ENCODE measurements at regions not wholly inside any gene's neighbourhood (a gene's known extent, or its start where the extent isn't known, plus 50 kb on each side); places are given as distances from the start of the nearest gene placed in this dataset.
A peak's percentile ranks its signal among the peaks of the same experiment; 100 is the strongest.

DNA sequence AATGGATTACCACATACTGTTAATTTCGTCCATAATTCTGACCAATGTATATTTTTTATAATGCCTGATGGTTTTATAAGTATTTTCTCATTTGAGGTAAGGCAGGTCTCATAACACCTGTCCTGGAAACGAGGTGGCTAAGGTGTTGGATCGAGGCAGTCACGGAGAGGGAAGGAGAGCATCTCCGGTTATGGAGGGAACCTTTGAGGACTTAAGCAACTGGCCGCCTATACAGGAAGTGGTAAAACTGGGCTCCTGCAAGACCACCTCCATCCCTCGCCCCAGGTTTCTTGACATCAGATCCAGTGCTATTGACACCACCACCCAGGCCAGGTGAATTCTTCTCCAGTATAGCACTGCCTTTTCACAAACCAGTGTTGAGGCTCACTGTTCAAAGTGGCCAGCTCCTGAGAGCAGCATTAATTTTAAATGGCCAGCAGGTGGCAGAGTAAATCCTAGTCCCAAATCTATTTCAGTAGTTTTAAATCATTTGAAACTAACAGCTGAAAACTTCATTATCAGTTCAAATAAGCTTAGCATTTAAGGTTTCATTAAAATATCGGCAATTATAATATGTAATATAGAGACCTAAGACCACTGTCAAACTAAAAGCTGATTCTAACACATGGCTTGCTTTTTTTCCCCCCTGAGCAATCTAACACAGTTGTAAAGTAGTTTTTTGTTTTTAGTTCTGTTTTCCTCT lies 100.8 kb downstream of the PPM1A start:
- in situ Hi-C loops (cut with HindIII; ENCODE audit: low pct_unique_long_range_greater_than_20kb, low sequenced_read_pairs), result no loop called here
- peak; percentile 61 for DNase-seq (ENCODE audit: low read depth, low spot score)

DNA sequence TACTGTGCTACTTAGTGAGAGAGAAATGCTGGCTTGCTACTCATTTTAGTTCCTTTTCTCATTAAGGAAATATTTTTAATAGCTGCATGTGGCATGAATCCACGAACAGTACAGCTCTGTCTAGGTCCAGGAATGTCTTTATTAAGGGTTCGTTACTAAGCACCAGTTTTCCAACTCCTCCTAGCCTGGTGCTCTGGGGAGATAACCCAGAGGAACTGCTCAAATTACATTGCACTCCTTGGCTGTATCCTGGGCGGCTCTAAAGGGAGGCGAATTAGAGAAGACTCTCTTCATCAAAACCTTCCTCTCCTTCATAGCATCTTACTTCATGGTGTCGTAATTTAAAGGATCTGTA lies 101.3 kb downstream of the PPM1A start:
- in situ Hi-C loops (cut with HindIII; ENCODE audit: low pct_unique_long_range_greater_than_20kb, low sequenced_read_pairs), result no loop called here
- DNase-seq (ENCODE audit: low read depth, low spot score), result peak; percentile 12

DNA sequence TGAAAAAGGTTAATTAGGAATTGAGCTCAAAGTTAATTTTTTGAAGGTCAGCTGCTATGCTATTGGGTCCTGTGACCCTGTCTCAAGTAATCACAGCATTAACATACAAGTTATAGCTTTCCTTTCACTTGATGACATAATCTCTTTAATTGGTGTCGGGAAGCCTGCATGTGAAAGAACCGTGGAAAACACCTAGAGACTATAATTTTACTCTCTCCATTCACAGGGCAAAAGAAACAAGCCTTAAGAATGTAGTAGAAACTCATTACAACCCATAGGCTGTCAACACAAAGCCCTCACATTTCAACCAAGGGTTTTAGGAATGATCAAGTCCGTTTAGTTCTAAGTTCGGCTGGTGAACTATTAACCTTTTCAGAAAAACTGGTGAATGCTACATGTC lies 104.4 kb downstream of the PPM1A start:
- in situ Hi-C loops (cut with HindIII; ENCODE audit: low pct_unique_long_range_greater_than_20kb, low sequenced_read_pairs), result no loop called here
- DNase-seq (ENCODE audit: low read depth, low spot score), result no peak

DNA sequence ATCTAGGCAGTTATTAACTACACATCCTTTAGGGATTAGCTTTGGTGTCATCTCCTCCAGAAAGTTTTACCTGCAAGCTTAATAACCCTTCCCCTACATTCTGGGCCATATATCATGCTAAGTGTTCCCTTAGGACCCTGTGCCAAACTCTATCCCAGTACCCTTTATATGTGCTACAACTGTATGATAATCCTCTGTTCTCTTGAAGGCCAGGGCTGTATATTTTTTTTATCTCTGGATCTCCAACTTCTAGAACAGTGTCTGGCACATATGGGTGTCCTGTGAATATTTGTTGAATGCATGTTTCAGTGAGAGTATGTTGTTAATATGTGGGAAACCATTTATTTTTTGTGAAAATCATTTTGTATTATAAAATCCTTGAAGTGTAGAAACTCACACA lies 106.7 kb downstream of the PPM1A start:
- in situ Hi-C loops (cut with HindIII; ENCODE audit: low pct_unique_long_range_greater_than_20kb, low sequenced_read_pairs), result no loop called here
- no peak for DNase-seq (ENCODE audit: low read depth, low spot score)

DNA sequence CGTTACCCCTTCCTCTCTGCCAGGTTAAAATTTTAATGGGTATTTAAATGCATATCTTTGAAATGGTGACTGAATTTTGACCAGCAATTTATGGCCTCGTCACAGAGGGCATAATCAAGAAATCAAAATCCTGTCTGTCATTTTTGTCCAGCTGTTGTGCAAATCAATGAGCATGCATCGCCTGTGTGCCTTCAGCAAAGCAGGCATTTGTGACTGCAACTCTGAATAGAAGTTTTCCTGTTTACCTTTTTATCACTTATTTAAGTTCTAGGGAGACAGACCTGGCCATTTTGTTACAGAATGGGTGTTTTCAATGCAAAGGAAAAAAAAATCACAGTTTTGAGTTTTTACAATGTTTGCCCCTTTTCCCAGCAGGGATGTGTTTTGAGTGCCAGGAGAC lies 107.4 kb downstream of the PPM1A start:
- no peak for DNase-seq (ENCODE audit: low read depth, low spot score)
- in situ Hi-C loops (cut with HindIII; ENCODE audit: low pct_unique_long_range_greater_than_20kb, low sequenced_read_pairs), result no loop called here

DNA sequence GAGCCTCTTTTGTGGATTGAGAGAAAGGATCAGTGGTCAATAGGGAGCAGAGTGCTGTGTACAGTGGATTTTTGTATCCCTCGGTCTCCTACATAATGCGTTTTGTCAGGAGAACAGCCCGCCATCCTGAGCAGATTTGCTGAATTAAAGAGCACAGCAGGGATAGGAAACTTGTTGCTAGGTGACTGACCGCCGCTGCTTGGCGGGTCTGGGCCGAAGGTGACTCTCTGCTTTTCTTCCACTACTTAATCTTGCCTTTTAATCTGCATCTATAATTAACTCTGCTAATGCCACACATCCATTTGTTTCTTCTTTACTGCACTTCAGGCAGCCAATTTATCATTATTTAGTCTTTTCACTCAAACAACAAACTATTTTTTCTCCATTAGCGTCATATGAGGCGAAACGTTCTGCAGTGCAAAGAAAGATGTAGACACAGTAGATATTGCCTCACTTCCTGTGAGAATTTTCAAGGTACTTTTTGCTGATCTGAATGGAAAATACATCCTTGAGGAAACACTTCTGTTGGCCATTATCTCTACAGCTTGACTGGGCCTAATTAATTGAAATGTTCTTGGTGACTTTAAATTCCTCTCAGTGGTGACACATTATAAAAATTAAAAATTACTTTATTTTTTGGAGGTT lies 108.0 kb downstream of the PPM1A start:
- in situ Hi-C loops (cut with HindIII; ENCODE audit: low pct_unique_long_range_greater_than_20kb, low sequenced_read_pairs), result no loop called here

DNA sequence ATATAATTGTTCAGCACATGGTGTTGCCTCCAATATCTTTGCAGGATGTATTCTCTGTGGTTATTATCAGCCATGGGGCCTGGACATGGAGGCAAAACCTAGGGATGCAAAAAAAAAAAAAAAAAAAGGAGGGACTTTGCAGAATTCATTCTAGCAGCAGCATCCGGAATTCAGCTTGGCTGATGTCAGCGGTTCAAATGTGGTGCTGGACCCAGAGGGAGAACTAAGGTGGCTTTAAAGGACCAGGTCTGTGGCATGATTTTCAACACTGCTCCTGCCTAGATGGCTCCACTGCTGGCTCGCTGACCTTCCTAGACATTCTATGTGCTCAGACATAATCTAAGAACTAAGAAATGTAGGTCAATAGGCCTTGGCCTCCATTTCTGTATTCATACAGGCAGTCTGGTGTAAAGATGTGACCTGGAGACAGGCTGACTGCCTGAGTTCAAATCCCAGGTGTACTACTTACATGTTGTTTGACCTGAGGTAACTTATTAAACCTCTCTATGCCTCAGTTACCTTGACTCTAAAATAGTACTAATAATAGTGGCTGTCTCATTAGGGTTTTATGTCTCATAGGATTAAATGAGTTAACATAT lies 108.6 kb downstream of the PPM1A start:
- in situ Hi-C loops (cut with HindIII; ENCODE audit: low pct_unique_long_range_greater_than_20kb, low sequenced_read_pairs), result no loop called here
- DNase-seq (ENCODE audit: low read depth, low spot score), result no peak

More for the DNA sequence above, 108.0 kb downstream of the PPM1A start:
- DNase-seq (ENCODE audit: low read depth, low spot score), result no peak

DNA sequence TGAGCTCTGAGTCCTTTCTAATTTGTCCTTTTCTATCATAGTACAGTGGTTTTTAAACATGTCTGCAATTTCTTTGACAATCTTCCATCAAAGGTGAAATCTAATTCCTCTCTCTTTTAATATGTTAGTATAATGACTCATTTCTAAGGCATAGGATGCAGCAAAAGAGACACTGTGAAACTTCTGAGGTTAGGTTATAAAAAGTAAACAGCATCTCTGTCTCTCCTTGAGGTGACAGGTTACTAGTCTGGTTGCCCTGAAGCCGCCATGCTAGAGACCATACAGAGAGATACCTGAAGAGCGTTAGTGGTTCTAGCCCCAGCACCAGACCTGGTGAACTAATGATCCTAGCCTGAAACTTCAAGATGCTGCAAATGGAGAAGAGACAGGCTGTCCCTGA lies 114.3 kb downstream of the PPM1A start:
- no peak for DNase-seq (ENCODE audit: low read depth, low spot score)
- in situ Hi-C loops (cut with HindIII; ENCODE audit: low pct_unique_long_range_greater_than_20kb, low sequenced_read_pairs), result no loop called here

DNA sequence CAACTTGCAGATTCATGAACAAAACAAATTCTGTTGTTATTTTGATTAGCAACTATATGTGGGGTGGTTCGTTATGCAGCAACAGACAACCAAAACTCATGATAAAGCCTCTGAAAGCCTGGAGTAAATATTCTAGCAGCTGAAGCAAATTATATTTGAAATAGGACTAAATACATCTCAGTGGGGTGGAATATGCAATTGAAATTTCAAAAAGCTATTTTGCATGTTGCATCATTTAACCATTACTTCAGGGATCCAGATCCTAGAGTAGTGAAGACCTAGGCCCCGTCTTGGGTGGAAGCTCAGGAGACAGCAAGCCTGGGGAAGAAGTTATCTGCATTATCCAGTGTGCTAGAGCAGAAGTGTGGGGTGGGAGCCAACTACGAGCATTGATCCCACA lies 114.7 kb downstream of the PPM1A start:
- in situ Hi-C loops (cut with HindIII; ENCODE audit: low pct_unique_long_range_greater_than_20kb, low sequenced_read_pairs), result no loop called here
- DNase-seq (ENCODE audit: low read depth, low spot score), result no peak

DNA sequence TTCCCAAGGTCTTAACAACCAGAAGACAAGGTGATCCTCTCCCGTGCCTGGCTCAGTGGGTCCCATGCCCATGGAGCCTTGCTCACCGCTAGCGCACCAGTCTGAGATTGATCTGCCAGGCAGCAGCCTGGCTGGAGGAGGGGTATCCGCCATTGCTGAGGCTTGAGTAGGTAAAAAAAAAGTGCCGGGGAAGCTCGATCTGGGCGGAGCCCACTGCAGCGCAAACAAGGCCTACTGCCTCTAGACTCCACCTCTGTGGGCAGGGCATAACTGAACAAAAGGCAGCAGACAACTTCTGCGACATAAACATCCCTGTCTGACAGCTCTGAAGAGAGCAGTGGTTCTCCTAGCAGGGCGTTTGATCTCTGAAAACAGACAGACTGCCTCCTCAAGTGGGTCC lies 104.0 kb downstream of the C14orf39 start:
- in situ Hi-C loops (cut with HindIII; ENCODE audit: low pct_unique_long_range_greater_than_20kb, low sequenced_read_pairs), result no loop called here
- no peak for DNase-seq (ENCODE audit: low read depth, low spot score)

Measured in SK-MEL-5 (cell line).